22Rv1 (cell line): ENCODE measurements at regions not wholly inside any gene's neighbourhood (a gene's known extent, or its start where the extent isn't known, plus 50 kb on each side); places are given as distances from the start of the nearest gene placed in this dataset.

Experiments
- ZFX ChIP-seq: fragments of 450-650 bp; IDR thresholded peaks from 2 replicates; pipeline ENCODE4 v1.6.1; 2017; ENCODE audit warnings: antibody characterized with exemption, borderline replicate concordance
- TF ChIP-seq, protein P1 (sequence below): fragments of 450-650 bp; IDR thresholded peaks from 2 replicates; pipeline ENCODE4 v1.5.1; 2017; ENCODE audit warnings: mild to moderate bottlenecking

DNA sequence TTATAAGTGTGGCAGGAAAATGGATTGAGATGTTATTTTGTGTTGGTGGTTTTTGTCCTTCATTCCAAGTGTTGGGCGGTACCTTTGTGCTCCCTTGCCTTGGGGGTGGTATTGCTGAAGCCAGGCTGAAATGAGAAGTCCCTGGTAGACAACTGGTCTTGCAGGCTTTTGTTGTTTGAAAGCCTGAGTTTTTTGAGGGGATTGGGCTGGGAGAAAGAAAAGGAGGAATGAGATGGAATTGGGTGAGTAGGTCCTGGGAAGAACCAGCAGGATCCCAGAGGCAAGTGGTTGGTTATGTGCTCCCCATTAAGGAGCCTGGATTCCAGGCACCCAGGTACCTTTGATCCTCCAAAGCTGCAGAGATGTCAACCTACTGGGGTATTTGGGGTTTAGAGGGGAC, 93.7 kb upstream of the SLC2A1 start:
- TF ChIP-seq, protein P1, sequence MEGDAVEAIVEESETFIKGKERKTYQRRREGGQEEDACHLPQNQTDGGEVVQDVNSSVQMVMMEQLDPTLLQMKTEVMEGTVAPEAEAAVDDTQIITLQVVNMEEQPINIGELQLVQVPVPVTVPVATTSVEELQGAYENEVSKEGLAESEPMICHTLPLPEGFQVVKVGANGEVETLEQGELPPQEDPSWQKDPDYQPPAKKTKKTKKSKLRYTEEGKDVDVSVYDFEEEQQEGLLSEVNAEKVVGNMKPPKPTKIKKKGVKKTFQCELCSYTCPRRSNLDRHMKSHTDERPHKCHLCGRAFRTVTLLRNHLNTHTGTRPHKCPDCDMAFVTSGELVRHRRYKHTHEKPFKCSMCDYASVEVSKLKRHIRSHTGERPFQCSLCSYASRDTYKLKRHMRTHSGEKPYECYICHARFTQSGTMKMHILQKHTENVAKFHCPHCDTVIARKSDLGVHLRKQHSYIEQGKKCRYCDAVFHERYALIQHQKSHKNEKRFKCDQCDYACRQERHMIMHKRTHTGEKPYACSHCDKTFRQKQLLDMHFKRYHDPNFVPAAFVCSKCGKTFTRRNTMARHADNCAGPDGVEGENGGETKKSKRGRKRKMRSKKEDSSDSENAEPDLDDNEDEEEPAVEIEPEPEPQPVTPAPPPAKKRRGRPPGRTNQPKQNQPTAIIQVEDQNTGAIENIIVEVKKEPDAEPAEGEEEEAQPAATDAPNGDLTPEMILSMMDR, result no peak
- TF ChIP-seq ZFX, result no peak
